ENCODE measurements at regions not wholly inside any gene's neighbourhood (a gene's known extent, or its start where the extent isn't known, plus 50 kb on each side); places are given as distances from the start of the nearest gene placed in this dataset.

- no peak for TF ChIP-seq POLR2A (IDR thresholded peaks at IDR 0.05)
- no peak for TF ChIP-seq CTCF (IDR thresholded peaks at IDR 0.05 in 8 of 11, conservative IDR thresholded peaks at IDR 0.05 in 3 of 11)
Observed at GRCh38 chr21:16578912-16579311, 849.1 kb downstream of the USP25 start.

Measured in spleen (tissue), 7 donors.